ENCODE measurements at regions not wholly inside any gene's neighbourhood (a gene's known extent, or its start where the extent isn't known, plus 50 kb on each side); places are given as distances from the start of the nearest gene placed in this dataset.
A peak's percentile ranks its signal among the peaks of the same experiment; 100 is the strongest.
"Not testable (repeated sequence)": the region's sequence is repeated elsewhere in the genome, so short reads cannot be mapped to it uniquely, and the experiment has no call there.

DNA sequence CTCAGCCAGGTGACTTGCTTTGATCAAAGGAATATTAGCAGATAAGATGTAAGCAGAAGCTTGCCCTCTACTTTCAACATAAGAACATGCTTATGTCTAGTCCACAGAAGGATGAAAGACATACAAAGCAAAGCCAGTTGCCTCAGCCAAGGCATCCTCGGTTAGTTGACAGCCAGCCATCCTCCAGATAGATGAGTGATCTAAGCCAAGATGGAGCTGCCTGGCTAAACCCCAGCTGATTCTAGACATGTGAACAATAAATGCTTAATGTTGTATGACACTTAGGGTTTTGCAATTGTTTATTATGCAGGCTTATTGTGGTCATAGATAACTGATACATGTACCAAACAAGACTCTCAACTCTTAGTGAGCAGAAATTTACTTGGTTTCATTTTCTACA, 157.6 kb upstream of the TMTC2 start:
- DNase-seq (ENCODE audit: low read depth in 4 of 4, low spot score in 2 of 4): no peak

DNA sequence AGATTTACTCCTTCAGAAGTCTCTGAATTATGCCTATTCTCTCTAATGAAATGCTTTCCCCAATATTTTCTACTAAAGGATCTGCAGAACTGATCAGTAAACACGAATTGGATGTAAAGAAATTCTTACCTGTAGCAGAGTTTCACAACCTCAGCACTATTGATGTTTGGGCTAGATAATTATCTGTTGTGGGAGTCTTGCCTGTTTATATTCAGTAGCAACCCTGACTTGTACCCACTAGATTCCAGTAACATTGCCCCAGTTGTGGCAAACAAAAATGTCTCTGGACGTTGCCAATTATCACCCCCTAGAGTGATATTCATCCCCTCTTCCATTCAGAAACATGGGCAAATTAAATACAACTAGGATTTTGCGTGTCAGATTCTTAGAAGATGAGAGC, 156.8 kb upstream of the TMTC2 start:
- no peak for DNase-seq (ENCODE audit: low read depth in 4 of 4, low spot score in 2 of 4)

GRCh38 chr12:82530394-82530793, 156.3 kb upstream of the TMTC2 start:
- DNase-seq (ENCODE audit: low read depth in 4 of 4, low spot score in 2 of 4): no peak

- DNase-seq (ENCODE audit: low read depth in 4 of 4, low spot score in 2 of 4): no peak
These were observed 153.4 kb upstream of the TMTC2 start for GRCh38 chr12:82533341-82533740.

- no peak for DNase-seq (ENCODE audit: low read depth in 4 of 4, low spot score in 2 of 4)
These were observed 149.3 kb upstream of the TMTC2 start for GRCh38 chr12:82537436-82537835.

DNA sequence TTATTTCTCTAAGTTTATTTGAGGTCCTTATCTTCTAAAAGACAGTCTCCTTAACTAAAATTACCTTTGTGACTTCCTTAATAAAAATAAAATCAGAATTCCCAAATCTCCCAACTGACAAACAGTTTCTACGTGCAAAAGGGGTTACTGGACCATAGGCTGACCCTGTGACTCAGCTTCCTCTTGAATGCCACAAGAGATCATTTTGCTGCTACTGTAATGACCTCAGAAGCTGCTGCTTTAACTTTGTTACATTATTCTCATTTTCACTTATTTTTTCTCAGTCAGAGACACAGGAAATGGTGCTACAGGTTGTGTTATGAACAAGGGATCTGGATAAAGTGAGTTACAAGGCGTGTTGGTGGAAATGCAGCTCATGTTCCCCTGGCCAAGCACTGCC, 132.2 kb upstream of the TMTC2 start:
- DNase-seq (ENCODE audit: low read depth in 4 of 4, low spot score in 2 of 4): no peak

GRCh38 chr12:82555699-82556098, 131.0 kb upstream of the TMTC2 start:
- no peak for DNase-seq (ENCODE audit: low read depth in 4 of 4, low spot score in 2 of 4)

DNA sequence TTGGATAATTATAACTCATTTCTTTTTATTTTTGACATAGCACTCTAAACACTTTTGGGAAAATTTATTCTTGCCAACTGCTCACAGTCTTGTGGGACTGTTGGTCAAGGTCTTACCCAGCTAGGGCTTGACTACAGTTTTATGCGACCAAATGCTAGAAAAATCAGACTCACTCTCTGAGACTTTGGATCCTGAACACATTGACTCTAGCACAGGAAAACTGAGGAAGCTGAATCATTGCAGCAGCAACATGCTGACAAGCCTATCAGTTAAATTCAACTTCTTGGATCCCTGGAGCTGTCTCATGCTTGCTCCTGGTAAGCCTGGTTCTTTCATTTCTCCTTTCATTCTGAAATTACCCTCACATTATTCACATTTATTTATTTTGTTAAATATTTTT, 120.7 kb upstream of the TMTC2 start:
- no peak for DNase-seq (ENCODE audit: low read depth in 4 of 4, low spot score in 2 of 4)

DNA sequence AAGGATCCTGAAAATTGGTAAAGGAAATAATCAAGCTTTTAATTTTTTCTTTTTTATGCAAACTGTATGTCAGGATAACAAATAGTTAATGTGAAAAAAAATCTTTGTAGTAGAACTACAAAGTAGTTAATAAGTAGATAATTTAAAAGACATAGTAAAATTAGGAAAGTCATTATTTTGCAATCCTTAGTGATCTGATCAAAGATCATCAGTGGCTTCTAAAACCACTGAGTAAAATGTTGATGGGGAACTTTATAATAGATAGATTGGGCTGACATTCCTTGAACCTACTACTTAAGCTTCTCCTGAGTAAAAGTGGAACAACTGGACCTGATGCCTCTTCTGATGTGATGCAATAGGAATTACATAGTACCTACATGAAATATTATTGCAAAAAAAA, 119.0 kb upstream of the TMTC2 start:
- no peak for DNase-seq (ENCODE audit: low read depth in 4 of 4, low spot score in 2 of 4)

DNA sequence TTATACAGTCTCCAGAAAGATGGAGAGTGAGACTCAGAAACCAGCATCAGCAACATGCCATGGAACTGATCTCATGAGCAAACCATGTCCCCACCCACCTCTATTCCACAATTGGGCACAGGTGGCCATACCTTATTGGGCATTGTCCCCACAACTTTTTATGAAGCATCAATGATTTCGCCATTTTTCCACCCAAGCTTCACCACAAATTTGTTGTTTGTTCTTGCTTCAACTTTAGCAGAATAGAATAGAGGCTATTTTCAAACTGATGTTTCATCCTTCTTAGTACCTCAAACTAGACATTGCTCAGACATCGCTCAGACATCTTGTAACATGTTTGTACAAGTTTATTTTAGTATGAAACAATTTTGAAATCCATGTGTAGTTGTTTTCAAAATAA, 112.5 kb upstream of the TMTC2 start:
- DNase-seq (ENCODE audit: low read depth in 4 of 4, low spot score in 2 of 4): no peak

GRCh38 chr12:82578725-82579124, 108.0 kb upstream of the TMTC2 start:
- no peak for DNase-seq (ENCODE audit: low read depth in 4 of 4, low spot score in 2 of 4)

- no peak for DNase-seq (ENCODE audit: low read depth in 4 of 4, low spot score in 2 of 4)
These were observed 103.0 kb upstream of the TMTC2 start for GRCh38 chr12:82583756-82584155.

DNA sequence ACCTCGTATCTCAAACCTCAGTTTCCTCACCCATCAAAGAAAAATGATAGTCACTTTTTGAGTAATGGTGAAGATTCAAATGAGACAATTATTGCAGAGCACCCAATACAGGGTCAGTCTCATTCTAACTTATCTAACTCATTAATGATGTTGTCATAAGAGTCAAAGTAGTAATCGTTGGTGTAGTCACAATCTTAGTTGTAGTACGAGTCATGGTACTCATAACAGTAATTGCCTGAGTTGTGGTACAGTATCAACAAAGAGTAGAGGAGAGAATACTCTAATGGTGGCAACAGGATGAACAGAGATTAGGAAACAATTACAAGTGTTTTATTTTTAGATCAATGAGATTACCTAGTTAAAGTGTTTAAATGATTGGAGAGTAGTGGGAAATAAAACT, 93.6 kb upstream of the TMTC2 start:
- no peak for DNase-seq (ENCODE audit: low read depth in 4 of 4, low spot score in 2 of 4)

GRCh38 chr12:82593901-82594396, 92.8 kb upstream of the TMTC2 start:
- DNase-seq (ENCODE audit: low read depth in 4 of 4, low spot score in 2 of 4): peak in 2 of 4 donors; percentile 13 to 25

DNA sequence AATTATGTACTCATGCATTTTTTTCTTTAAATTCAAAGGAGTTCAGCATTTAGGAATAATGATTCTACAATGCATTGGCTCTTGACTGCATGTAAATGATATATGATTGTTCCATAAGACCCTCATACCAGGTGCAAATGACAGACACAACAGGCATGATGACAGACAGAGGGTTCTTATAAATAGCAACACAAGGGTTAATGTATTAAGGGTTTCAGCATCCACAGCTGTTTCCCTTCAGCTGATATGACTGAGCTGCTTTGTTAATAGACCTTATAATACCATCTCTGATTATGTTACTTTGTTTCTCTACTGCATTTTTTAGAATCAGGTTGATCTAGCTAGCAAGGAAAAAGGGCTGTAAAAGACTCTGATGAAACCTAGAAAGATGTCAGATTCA, 90.8 kb upstream of the TMTC2 start:
- DNase-seq (ENCODE audit: low read depth in 4 of 4, low spot score in 2 of 4): no peak

DNA sequence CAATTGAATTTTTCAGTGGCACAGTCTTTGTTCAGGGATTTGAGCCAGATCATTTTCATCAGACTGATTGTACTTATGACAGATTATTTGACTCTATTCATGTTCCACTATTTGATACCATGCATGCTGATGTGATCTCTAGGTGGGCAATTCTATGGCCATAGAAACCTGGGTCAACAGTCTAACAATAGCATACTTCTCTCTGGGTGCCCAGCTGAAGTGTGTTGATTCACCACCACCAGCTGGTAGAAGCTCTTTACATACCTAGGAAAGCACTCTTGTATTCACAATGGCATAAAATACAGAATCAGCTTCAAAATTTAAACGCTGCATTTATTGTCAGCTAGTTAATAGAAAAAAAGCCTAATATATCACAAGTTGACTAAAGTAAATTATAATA, 90.2 kb upstream of the TMTC2 start:
- no peak for DNase-seq (ENCODE audit: low read depth in 4 of 4, low spot score in 2 of 4)

DNA sequence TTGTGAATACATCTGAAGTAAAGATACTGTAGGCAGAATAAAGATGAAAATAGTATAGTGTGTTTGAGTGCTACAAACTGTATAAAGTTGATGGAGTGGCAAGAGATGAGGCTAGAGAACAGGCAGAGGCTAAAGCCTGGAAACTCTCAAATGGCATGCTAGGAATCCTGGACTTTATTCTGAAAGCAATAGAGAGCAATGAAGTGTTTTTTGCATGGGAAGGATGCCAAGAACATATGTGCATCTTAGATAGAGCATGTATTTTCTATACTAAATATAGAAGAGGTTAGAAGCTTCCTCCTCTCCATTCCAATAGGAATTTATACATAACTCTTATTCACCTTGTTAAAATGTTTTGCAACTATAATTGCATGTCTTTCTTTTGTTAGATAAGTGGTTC, 86.3 kb upstream of the TMTC2 start:
- DNase-seq (ENCODE audit: low read depth in 4 of 4, low spot score in 2 of 4): no peak

DNA sequence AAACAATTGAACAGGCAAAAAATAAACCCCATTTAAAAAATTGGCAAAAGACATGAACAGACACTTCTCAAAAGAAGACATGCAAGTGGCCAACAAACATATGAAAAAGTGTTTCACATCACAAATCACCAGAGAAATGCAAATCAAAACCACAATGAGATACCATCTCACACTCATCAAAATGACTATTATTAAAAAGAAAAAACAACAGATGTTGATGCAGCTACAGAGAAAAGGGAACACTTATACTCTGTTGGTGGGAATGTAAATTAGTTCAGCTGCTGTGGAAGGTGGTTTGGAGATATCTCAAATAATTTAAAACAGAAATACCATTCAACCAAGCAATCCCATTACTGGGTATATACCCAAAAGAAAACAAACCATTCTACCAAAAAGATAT, 83.1 kb upstream of the TMTC2 start:
- not testable (repeated sequence) for DNase-seq (ENCODE audit: low read depth in 4 of 4, low spot score in 2 of 4)

- no peak for DNase-seq (ENCODE audit: low read depth in 4 of 4, low spot score in 2 of 4)
These were observed 81.6 kb upstream of the TMTC2 start for GRCh38 chr12:82605115-82605514.

DNA sequence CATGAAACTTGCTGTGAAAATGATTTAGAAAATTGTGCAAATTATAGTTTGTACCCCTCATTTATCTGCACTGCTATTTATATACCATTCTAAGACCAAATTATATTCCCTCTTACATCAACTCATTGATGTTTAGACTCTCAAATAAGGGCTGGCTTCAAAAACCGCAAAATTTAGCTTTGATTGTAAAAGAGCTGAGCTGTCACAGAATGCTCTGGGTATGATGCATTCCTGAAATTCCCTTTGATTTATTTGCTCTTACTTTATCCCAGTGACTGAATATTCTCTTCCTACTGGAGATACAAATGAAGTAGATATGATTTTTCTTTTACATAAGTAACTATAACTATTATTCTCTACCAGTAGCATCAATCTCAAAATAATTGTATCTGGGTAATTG, 78.0 kb upstream of the TMTC2 start:
- DNase-seq (ENCODE audit: low read depth in 4 of 4, low spot score in 2 of 4): no peak

- DNase-seq (ENCODE audit: low read depth in 4 of 4, low spot score in 2 of 4): no peak
These were observed 77.3 kb upstream of the TMTC2 start for GRCh38 chr12:82609234-82609914.

GRCh38 chr12:82619644-82620043, 67.1 kb upstream of the TMTC2 start:
- no peak for DNase-seq (ENCODE audit: low read depth in 4 of 4, low spot score in 2 of 4)

- no peak for DNase-seq (ENCODE audit: low read depth in 4 of 4, low spot score in 2 of 4)
These were observed 65.8 kb upstream of the TMTC2 start for GRCh38 chr12:82620917-82621316.
